Gastroesophageal sphincter (tissue), 3 donors: ENCODE measurements at regions not wholly inside any gene's neighbourhood (a gene's known extent, or its start where the extent isn't known, plus 50 kb on each side); places are given as distances from the start of the nearest gene placed in this dataset.

ENCODE experiments used
- CTCF ChIP-seq, 4 experiments: fragments of 200-600 bp in 2 of 4; fragments of 450-650 bp in 2 of 4; sonication (generic) in 1 of 4; IDR thresholded peaks; one replicate each; pipeline ENCODE4 v1.5.1; 2017 to 2019; ENCODE audit warnings: antibody characterized with exemption in 4 of 4, mild to moderate bottlenecking in 2 of 4, moderate library complexity in 2 of 4
- POLR2A ChIP-seq, 2 donors: fragments of 450-650 bp; IDR thresholded peaks; one replicate each; pipeline ENCODE4 v1.6.1; 2017; ENCODE audit warnings: antibody characterized with exemption in 2 of 2, mild to moderate bottlenecking in 2 of 2, moderate library complexity in 1 of 2

DNA sequence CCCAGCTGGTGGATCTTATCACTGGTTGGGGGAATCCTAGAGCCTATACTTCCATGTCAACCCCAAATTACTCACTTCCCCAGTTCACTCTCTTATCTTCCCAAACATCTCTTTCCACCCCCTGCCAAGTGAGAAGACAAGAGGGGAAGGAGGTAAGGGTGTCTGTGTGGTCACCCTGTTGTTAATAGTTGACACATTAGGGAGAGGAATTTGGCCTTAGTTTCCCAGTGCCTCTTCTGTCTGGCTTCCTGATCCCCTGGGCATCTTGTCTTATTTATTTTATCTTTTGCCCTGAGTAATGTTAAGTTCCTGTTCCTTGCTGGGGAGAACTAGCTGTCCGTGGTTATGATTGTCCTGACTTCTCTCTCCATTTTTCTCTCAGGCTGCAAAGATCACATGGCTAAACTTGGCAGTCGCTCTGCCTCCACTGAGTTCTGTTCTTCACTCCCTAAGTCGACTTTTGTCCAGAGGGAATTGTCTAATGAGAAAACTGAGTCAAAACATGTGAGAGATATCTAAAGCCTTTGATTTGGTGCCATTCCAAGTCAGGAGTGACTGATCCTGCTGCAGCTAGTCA, 157.1 kb upstream of the SYT6 start:
- TF ChIP-seq CTCF (IDR thresholded peaks at IDR 0.05) (no peak), POLR2A (IDR thresholded peaks at IDR 0.05) (no peak)
